GM12874 (cell line): ENCODE measurements at regions not wholly inside any gene's neighbourhood (a gene's known extent, or its start where the extent isn't known, plus 50 kb on each side); places are given as distances from the start of the nearest gene placed in this dataset.

Experiments used
- TF ChIP-seq, protein P1 (sequence below): IDR thresholded peaks from 2 replicates; pipeline ENCODE4 v1.5.1; 2011; ENCODE audit warnings: low read depth, mild to moderate bottlenecking, control low read depth, low read length, moderate library complexity; ENCODE audit not compliant: insufficient read depth

DNA sequence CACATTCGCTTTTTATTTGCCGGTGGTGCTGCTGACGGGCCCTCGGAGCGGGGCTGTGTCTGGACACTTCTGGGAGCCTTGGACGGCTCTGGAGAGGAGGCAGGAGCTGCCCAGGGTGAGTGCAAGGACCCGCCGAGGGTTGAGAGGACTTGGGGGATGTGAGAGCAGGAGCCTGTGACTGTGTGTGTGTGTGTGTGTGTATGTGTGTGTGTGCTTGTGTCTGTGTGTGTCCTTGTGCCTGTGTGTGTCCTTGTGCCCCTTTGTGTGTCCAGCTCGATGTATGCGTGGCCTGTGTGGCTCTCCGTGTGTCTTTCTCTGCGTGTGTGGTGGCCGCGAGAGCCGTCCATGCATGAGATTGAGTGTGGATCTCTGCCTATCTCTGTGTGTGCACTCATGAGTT is 179.6 kb upstream of the MYL2 start:
- TF ChIP-seq, protein P1, sequence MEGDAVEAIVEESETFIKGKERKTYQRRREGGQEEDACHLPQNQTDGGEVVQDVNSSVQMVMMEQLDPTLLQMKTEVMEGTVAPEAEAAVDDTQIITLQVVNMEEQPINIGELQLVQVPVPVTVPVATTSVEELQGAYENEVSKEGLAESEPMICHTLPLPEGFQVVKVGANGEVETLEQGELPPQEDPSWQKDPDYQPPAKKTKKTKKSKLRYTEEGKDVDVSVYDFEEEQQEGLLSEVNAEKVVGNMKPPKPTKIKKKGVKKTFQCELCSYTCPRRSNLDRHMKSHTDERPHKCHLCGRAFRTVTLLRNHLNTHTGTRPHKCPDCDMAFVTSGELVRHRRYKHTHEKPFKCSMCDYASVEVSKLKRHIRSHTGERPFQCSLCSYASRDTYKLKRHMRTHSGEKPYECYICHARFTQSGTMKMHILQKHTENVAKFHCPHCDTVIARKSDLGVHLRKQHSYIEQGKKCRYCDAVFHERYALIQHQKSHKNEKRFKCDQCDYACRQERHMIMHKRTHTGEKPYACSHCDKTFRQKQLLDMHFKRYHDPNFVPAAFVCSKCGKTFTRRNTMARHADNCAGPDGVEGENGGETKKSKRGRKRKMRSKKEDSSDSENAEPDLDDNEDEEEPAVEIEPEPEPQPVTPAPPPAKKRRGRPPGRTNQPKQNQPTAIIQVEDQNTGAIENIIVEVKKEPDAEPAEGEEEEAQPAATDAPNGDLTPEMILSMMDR, result no peak

DNA sequence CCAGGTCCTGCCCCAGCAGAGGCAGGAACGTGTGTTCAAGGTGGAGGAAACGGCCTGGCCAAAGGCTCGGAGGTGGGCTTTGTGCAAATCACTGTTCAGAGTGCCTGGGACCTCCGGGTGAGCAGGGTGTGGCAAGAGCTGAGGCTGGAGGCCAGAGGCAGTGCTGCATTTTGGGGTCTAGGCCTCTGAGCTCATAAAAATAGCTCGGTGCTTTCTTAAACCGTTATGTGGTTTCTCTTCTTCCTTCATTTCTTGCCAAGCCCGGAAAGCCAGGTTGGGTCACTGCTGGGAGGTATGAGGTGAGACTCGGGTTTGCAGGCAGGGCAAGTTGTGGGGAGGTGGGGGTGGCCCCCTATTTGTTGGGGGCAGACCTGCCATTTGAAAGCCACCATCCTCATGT is 178.8 kb upstream of the MYL2 start:
- TF ChIP-seq, protein P1, result no peak

DNA sequence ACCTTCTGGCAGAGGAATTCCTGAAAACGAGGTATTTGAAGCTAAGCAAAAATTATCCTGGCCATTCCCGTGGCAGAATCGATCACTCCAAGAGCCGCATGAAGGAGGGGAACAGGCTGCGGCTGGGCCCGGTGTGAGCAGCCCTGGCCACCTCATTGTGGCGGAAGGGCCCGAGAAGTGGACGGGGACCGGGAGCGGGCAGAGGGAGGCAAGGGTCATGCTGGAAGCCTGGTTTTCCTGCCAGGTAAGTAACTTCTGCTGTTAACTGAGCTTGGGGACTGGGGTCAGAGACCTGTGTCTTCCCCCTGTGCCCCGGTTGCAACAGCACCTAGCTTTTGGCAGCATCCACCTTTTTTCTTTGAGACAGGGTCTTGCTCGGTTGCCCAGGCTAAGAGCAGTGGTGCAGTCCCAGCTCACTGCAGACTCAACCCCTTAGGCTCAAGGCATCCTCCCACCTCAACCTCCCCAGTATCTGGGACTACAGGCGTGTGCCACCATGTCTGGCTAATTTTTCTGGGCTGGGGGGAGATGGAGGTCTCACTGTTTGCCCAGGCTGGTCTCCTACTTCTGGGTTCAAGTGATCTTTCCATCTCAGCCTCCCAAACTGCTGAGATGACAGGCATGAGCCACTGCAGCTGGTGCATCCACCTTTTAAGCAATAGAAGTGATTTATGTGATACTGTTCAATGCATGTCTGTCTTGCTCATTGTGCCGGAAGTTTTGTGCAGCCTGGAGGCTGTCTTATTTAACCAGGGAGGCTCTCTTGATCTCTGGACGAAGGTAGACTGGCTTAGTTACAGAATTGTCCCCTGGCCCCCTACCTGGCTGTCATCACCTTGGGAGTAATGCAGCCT is 174.0 kb upstream of the MYL2 start:
- TF ChIP-seq, protein P1, result no peak

DNA sequence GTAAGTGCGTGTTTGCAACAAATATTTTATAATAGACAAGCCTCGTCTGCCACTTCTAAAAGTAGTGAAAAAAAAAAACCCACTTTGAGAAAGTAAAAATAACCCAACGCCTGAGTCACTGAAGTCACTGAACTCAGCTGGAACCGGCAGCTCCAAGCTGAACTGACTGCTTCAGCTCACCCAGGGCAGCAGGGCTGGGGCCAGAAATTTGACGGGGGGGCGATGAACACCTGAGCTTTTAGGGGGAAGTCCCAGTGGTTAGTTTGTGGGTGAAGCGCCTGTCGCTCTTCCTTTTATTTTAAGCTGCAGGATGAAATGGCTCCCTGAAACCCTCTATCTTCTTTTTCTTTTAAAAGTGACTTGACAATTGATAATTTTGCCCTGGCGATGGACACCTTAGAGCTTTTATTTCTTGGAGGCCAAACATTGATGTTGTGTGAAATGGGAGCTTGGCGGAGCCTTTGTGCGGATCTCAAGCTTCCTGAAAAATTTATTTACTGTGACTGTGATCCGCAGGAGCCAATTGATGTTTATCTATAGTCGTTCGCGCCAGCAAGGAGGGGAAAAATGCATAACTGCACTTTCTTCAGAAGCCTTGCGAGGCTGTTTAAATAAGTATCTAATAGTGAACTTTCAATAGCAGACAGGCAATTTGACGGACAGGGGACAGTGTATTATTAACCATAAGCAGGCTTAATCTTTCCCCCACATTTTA is 173.2 kb upstream of the MYL2 start:
- TF ChIP-seq, protein P1, result no peak

DNA sequence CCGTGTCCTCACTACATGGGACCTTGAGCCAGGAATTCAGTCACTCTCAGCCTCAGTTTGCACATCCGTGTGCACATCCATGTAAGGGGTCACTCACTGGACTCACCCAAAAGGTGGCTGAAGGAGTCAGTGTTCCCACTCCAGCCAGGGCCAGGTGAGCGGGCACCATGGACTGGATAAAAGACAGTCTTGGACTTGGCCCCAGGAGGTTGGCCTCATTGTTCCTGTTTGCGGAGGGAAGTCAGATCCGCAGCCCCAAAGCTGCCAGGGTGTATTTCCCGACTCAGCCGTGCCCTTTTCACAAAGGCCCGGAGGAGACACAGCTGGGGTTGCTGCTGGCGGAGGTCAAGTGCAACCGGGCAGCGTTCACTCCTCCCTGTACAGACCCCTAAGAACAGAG is 170.7 kb upstream of the MYL2 start:
- TF ChIP-seq, protein P1, result no peak

DNA sequence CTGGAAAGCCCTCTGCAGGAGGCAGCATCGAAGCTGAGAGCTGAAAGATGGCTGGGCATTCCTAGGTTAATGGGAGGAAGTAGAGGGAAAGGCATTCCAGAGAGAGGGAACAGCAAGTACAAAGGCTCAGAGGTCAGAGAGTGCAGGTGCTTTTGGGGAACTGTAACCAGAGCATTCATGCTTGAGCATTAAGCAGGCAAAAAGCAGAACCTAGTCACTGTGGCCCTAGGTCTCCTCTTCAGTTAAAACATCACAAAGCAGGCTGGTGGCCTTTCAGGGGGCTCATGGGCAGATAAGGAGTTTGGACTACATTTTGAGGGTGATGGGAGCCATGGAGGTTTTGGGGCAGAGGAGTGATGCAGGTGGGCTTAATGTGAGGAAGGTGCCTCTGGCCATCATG is 169.2 kb upstream of the MYL2 start:
- TF ChIP-seq, protein P1, result no peak

DNA sequence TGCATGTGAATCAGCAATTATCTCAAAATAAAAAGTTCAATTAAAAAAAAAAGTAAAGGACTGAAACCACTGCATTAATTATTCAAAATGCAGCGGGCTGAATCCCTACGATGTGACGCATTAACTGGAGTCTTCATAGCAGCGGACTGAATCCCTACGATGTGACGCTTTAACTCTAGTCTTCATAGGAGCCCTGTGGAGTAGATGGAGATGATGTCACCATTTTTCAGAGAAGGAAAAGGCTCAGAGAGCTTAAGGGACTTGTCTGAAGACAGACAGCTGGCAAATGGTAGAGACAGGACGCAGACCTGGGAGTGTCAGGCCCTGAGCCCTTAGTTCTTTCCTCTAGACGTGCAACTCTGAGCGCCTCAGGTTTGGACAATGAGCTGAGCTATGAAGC is 168.0 kb upstream of the MYL2 start:
- TF ChIP-seq, protein P1, result no peak
